ENCODE measurements at regions not wholly inside any gene's neighbourhood (a gene's known extent, or its start where the extent isn't known, plus 50 kb on each side); places are given as distances from the start of the nearest gene placed in this dataset.
A peak's percentile ranks its signal among the peaks of the same experiment; 100 is the strongest.

DNA sequence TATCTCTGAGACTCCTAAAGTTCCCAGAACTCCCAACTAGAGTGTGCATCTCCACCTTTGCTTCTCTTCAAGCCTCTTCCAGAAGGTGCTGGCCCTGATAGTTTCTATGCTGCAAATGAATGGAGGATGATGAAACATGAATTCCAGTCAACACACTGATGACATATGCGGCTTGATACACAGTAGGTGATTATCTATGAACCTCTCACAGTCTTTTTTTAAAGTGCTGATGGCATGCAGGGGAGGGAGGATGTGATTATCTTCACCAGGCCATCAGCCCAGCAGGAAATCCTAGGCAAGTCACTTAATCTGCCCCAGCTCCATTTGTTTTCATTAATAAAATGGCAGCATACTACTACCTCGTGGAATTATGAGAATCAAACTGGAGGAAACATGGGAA lies 548.5 kb downstream of the SOX6 start:
- DNase-seq (ENCODE audit: low read depth in 2 of 2): no peak

- DNase-seq (ENCODE audit: low read depth in 2 of 2): no peak
These were observed 546.3 kb downstream of the SOX6 start for GRCh38 chr11:15810082-15810481.

GRCh38 chr11:15810525-15810924 lies 545.8 kb downstream of the SOX6 start:
- no peak for DNase-seq (ENCODE audit: low read depth in 2 of 2)

DNA sequence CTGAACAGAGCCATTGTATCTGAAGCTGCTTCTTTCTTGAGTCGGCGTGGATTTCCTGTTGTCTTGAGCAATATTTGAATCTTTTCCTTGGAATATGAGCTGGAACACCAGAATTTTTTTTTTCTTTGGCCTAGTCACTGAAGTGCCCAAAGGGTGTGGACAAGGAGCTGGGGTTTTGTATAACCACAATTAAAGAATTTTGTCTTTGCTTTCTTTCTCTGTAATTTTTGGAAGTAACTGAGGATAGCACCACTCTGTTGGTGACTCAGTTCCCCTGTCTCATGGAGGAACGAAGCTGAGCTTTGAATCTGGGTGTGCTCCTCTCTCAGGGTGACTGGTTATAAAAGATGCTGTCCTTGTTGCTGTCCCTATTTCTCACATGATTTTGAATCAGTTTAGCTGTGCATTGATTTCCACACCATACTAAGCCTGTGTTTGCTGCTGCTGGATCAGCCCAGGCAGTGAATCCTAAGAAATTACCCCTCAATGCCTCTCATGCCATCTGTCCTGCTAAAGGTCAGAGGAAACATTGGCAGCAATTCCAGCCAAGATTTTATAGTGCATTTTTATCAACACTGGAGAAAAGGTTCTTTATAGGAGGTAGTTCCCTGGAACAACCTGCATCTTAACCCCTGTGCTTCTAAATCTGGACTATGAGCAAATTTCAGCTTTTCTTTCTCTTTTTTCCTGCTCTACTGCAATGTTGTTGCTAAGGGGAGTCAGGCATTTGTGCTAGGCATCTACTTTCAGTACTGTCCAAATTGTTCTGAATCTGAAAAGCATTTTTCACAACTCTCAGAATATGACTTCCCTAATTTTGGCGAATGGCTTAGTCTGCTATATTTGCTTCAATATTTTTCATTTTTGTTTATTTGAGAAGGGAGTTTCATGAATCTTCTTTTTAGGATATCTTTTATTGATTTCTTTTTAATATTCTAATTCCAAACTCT lies 540.8 kb downstream of the SOX6 start:
- no peak for DNase-seq (ENCODE audit: low read depth in 2 of 2)

DNA sequence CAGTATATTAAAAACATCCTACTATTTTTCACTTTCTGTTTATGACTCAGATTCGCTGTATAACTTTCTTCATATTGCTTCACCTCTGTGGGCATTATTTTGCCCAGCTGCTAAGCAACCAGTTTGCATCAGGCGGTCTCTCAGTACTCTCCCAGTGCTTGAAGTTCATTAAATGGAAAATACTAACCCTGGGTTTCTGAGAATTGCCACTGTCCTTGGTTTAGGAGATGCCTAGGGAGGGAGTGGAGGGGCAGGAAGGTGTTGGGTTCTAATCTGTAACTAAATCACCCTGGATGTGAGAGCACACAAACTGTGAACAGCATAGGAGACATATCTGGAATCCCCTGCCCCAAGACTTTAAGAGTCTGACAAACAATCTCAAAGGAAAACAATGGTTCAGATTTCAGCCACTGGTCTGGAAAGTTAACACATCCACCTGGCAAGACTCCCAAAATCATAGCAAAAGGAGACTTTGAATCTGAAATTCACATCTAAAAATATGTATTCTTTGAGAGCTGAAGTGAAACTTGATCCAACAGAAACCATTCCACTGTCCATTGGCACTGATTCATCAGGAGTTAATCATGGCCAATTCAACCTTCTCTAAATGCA lies 540.0 kb downstream of the SOX6 start:
- DNase-seq (ENCODE audit: low read depth in 2 of 2): peak; percentile 62

DNA sequence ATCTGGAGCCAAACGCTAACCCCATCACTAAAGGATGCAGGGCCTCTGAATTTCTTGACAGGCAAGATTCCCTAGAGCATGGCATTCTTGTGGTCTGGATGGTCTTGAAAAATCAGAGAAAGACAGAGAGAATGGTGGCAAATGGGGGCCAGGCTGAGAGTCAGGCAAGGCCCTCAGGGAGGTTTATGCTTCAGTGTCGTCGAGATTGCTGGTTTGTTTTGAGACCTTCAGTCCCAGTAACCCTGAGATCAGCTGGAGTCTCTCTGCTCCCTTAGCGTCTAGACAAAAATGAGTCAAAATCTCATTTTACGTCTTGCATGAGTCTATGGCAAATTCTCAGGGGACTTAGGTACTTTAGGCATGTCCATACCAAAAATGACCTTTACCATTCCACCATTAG lies 539.3 kb downstream of the SOX6 start:
- DNase-seq (ENCODE audit: low read depth in 2 of 2): no peak

DNA sequence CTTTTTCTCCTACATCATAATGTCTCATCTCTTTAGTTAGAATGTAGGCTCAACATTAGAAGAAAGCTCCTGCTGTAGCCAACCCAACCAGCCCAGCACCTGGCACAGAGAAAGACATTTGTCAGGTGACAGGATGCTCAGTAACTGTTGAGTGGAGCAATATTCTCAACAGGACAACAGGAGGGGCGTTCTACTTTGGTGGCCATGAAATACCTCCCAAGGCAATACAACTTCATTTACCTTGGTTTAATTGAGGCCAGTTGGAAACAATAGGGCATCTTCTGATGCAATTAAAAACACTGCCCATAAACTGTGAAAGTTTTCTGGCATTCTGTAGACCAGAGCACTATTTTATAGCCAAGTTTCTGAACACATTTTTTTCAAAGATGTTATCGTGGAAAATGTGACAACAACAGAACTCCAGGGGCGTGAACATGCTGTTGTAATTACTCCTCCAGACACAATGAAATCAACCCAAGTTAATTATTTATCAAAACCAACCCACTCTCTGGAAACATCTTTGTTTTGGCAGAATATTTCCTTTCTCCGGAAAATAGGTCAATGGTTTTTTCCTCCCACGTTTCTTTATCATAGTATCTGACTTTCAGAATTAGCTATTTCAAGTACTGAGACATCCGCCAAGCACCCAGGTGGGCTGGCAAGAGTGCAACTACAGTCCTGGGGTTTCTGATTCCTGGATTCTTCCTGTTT lies 538.1 kb downstream of the SOX6 start:
- no peak for DNase-seq (ENCODE audit: low read depth in 2 of 2)

- no peak for DNase-seq (ENCODE audit: low read depth in 2 of 2)
These were observed 536.6 kb downstream of the SOX6 start for GRCh38 chr11:15819679-15820286.

- DNase-seq (ENCODE audit: low read depth in 2 of 2): no peak
These were observed 534.9 kb downstream of the SOX6 start for GRCh38 chr11:15821451-15821850.

- DNase-seq (ENCODE audit: low read depth in 2 of 2): no peak
These were observed 532.3 kb downstream of the SOX6 start for GRCh38 chr11:15824060-15824459.

GRCh38 chr11:15825976-15826650 lies 530.2 kb downstream of the SOX6 start:
- DNase-seq (ENCODE audit: low read depth in 2 of 2): no peak

- DNase-seq (ENCODE audit: low read depth in 2 of 2): no peak
These were observed 529.5 kb downstream of the SOX6 start for GRCh38 chr11:15826826-15827225.

DNA sequence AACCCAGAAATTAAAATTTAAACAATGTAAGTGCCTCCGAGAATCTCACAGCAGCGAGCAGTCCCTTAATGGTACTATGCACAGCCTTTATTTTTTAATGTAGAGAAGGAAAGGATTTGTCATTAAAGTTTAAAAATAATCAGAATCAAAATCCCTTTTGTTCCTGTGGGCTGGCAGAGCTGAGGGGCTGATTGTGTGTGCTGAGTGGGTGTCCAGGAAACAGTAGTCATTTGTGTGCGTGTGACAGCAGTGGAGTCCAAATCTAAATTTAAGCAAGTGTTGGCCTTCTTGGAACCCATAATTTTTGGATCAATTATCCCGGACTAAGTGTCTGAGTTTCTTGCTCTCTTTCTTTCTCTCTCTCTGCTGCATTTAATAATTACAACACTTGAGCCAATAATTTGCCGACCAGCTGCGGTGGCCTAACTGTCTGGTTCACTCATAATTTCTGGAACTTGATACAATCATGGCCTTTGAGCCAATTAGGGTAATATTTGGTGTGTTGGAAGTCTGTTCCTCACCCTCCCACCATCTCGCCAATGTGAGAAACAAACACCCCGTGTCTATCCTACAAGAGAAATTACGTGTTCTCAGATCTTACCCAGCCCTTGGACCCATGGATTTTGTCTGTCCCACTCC lies 528.0 kb downstream of the SOX6 start:
- DNase-seq (ENCODE audit: low read depth in 2 of 2): no peak

GRCh38 chr11:15829312-15829711 lies 527.0 kb downstream of the SOX6 start:
- DNase-seq (ENCODE audit: low read depth in 2 of 2): no peak

- no peak for DNase-seq (ENCODE audit: low read depth in 2 of 2)
These were observed 525.5 kb downstream of the SOX6 start for GRCh38 chr11:15830741-15831428.

DNA sequence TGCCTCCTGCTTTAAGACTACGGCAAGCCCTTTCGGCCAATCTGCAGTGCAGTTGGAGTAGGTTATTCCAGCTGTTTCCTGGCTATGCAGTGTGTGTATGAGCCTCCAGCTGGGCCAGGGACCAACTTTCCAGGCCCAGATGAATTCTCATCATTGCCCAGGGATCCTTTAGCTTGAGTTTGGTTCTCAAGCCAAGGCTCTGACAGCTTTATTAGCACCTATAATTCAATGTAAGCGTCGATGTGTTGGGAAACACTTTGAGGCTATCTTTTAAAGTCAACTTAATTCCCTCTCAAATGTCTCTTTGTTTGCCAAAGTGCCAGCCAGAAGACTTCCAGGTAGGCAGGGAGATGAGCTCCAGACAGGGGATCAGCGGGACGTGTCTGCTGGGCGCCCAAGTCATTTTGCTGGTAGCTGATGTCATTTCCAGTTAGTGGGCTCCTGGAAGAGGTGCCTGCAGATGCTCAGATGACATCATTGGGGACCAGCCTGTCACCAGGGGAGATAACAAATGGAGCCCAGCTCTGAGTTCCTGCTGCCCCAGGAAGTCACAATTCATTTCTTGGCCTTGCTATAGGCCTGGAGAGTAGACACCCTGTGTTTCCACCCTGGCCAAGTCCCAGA lies 520.4 kb downstream of the SOX6 start:
- DNase-seq (ENCODE audit: low read depth in 2 of 2): no peak

DNA sequence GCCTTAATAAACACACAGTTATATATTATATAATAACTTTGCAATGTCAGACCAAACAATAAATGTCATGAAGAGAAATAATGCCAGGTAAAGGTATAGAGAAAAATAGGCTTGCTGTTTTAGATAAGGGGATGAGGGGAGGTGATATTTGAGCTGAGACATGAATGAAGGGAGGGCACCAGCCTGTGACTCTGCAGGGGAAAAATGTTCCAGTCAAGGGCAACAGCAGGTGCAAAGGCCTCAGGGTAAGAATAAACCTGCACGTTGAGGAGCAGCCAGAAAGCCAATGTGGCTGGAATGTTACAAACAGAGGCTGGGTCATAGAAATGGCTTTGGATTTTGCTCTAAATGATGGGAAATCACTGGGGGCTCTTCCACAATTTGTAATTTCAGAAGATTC lies 519.6 kb downstream of the SOX6 start:
- DNase-seq (ENCODE audit: low read depth in 2 of 2): no peak

- DNase-seq (ENCODE audit: low read depth in 2 of 2): no peak
These were observed 518.4 kb downstream of the SOX6 start for GRCh38 chr11:15837901-15838489.

DNA sequence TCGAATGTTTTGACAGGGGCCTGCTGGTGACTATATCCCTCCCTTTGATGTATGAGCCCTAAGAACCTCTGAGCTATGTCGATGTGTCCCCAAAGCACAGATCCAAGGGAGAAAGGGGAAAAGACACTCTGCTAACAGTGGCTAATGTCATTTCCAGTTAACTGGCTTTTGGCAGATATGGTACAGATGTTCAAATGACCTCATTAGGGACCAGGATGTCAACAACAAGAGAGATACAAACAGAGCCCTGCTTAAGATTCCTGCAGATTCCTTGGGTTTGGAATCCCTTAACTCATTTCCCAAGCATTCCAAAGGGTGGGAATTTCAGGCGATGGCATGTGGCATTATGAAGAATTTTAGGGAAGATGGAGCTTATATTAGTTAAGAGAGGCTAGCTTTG lies 517.3 kb downstream of the SOX6 start:
- no peak for DNase-seq (ENCODE audit: low read depth in 2 of 2)

DNA sequence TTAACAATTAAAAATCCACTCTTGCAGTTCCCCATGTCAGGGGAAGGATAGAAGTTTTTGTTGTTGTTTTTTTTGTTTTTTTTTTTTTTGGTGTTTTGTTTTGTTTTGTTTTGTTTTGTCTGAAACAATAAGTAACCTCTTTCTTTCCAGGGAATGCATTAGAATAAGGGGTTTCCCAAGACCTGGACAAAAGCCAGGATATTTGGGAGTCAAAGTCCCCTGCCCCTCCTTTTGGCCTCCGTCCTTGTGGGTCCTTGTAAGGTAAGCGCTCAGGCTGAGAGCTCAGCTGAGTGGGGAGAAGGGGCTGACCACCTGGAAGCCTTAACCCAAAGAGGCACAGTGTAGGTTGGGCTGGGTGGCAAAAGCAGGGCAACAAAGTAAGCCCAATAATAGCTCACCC lies 515.4 kb downstream of the SOX6 start:
- DNase-seq (ENCODE audit: low read depth in 2 of 2): no peak

Measured in fibroblast of skin of left biceps (primary cell).